Stimulated activated CD8-positive, alpha-beta memory T cell treated with anti-CD3 and anti-CD28 coated beads, Interleukin-7, amount 100 ng/mL, for 1 hour (primary cell): ENCODE measurements at regions not wholly inside any gene's neighbourhood (a gene's known extent, or its start where the extent isn't known, plus 50 kb on each side); places are given as distances from the start of the nearest gene placed in this dataset.
"Not testable (repeated sequence)": the region's sequence is repeated elsewhere in the genome, so short reads cannot be mapped to it uniquely, and the experiment has no call there.

Experiments
- DNase-seq, 2 donors: peaks; one replicate each; pipeline ENCODE4 v3.0.0-alpha.2; 2020; ENCODE audit warnings: low read depth in 2 of 2

DNA sequence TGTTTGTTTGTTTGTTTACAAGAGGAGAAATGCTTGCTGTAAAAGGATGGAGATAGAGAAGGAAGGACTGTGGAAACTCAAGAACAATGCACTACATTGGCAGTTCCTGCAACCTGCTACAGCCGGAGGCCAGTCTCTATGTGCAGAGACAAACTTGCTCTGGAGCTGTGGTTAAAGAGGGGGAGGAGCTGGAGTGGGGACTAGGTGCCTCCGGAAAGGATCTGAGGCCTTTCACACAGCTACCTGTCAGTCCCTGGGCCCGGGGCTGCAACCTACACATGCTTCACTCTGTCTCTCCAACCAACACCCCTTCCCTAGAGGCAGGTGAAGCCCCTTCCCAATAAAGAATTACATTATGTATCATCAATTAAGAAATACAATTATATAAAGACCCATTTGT is 1234.0 kb upstream of the ZEB2 start:
- DNase-seq = no peak

DNA sequence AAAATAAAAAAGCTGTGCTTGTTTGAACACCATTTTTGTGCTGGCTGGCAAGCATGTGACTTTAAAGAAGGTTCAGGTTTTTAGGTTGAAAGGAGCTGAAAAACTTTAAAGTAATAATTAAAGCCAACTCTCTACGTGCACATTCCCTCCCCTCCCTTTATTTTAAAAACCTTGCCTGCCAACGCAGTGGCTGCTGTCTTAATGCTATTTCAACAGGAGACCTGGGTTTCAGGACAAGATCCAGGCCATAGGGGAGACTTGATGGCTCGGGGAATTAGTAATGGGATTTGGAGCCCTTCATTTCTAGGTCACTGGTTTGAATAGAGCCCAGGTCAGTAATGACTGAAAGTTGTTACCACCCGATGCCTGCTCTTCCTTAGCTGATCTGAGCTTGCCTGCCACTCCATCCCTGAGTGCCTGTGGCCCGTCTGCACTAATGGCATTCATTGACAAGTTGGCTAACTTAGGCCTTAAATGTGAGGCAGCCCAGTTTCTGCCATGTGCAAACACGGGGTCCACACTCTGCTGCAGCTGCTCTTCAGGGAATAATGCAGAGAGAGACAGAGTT is 1233.2 kb upstream of the ZEB2 start:
- DNase-seq = no peak

DNA sequence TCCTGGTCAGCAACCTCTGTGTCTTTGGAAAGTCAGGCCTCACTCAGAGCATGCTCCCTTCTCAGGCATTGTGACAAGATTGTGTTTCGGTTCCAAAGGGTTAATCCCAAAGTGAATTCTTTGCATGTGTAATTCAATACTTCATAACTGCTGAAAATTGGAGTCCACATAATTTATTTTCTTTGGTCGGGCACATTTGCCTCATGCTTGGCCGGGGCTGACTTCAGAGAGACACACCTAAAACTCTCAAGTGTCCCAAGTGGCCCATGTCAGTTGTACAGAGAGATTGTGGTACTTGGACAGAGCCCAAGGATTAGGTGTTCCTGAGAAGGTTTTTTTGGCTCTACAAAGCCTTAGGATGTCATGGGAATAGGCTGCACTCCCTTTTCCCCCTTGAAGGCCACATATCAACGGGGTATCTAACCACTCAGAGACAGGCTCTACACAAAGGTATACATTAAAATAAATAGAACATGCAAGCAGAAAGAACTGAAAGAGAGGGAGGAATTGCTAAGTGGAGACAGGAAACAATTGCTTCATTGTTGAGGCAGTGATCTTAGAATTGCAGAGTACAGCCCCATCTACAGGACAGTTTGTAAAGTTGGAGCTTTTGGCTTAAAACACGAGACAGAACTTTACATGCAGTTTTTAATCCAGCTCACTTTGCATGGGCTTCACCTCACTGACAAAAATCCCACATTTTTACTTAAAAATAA is 1232.3 kb upstream of the ZEB2 start:
- DNase-seq = no peak

DNA sequence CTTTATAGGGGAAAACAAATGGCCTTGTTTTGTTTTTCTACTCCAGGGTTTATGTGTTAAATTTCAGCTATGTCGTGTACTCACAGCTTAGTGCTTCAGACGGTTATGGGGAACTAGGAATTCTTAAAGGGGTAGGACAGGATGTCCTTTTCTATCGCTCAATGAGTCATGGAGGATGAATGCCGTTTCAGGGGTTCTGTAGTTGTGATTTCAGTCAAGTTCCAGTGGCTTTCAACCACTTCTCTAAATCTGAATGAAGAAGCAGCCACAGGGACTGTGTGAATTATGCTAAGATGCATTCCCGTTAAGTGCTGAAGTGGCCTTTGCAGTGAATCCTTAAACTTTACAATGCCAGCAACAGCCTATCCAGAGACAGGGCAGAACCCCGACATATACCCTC is 1231.7 kb upstream of the ZEB2 start:
- no peak for DNase-seq

DNA sequence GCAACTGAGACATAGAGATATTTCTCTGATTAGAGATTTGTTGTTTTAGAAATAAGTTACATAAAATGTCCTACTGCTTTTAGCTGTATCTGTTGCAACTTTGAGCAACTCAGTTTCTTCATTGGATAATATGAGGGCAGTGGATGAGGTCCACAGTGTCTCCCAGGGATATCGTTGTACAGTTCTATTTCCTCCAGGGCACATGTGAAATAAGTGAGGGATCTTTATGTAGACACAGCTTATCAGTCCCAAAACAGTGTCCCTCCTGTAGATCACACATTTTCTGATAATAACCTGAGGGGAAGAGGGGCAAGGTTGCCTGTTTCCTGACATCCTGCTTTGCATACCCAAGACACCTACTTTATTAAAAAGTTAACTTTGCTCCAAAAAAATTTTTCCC is 1231.2 kb upstream of the ZEB2 start:
- DNase-seq = no peak

DNA sequence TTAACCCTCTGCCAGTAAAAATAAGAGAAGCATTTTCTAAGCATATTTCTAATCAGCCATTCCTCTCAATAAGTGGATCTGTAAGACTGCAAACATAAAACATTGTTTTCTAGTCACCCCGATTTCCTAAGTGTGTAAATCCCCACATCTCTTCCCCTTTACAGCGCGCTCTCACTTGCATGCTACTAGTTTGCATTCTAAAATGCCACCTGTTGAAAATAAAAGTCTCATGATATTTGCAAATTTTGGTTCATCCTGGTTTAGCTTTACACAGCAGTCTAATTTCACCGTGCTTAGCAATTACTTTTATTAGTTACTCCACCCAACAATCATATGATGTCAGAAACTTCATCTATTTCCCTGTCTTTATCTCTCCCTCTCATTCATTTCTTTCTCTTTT is 1230.7 kb upstream of the ZEB2 start:
- DNase-seq = no peak

DNA sequence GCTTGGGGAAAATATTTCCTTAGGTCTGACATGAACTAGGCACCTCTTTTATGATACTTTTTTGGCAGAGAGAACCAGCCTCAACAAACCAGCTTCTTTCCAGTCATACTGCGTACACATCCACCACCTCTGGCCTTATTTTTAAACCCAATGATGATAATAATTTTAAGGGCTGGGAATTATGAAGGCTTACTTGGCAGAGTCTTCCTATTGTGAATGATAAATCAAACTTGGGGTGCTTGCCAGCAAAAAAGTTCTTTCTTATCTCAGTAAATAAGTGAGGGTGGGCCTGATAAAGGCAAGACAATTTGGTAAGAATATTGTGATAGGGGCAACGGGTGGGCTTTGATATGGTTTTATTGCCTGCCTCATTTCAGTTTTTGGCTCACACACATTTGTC is 1230.2 kb upstream of the ZEB2 start:
- no peak for DNase-seq

DNA sequence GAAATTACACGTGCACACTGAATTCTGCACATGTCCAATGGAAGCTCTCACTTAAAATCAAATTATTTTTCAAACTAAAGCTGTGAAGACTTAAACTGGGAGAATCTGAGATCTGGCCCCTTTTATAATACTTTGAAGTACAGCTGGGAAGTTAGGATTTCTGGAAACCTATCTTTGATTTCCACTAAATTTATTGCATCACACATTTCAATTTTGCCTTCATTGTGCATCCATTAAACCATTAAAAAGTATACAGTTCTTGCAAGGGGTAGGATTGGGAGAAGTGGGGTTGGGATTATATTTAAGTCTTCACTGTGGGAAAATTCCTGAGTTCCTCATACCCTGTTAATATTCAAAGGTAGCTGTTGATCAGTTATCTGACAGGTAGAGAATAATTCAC is 1229.6 kb upstream of the ZEB2 start:
- no peak for DNase-seq

DNA sequence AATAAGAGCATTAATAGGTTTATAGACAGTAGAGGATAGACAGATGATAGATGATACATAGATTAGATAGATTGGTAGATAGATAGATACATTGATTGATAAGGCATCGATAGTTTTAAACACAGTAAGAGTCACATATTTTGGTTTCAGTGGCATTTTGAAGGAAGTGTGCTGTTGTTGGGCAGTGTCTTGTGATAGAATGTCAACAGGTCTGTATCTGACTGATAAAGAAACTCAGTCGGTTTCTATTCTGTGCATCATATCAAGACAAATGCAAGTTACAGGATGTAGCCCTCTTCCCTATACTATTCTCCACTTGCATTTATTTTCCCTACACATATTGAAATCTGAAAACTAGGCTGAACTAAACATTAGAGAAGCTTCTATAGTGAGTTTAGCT is 1229.0 kb upstream of the ZEB2 start:
- DNase-seq = no peak

DNA sequence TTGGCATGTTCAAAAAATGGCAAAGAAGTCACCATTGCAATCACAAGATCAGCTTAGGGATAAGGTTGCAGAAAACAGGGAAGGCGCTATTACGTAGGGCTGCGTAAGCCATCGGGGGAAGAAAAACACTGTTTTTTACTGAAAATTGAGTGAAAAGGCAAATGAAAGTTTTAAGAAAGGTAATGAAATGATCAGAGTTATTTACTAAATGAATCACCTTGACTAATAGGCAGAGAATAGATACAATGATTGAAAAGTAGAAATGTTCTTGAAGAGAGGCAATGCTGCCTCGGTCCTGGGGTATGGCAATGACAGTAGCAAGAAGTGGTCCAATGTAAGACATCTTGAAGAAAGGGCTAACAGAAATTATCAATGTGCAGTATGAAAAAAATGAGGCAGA is 1227.8 kb upstream of the ZEB2 start:
- DNase-seq = no peak

DNA sequence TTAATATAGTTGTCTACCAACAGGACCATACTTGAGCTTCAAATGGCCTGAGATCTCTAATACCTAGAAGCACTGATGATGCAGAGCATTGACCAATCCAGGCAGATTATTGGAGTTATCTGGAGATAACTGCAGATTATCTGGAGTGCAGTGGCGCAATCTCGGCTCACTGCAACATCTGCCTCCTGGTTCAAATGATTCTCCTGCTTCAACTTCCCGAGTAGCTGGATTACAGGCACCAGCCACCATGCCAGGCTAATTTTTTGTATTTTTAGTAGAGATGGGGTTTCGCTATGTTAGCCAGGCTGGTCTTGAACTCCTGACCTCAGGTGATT is 1225.4 kb upstream of the ZEB2 start:
- DNase-seq = not testable (repeated sequence)

DNA sequence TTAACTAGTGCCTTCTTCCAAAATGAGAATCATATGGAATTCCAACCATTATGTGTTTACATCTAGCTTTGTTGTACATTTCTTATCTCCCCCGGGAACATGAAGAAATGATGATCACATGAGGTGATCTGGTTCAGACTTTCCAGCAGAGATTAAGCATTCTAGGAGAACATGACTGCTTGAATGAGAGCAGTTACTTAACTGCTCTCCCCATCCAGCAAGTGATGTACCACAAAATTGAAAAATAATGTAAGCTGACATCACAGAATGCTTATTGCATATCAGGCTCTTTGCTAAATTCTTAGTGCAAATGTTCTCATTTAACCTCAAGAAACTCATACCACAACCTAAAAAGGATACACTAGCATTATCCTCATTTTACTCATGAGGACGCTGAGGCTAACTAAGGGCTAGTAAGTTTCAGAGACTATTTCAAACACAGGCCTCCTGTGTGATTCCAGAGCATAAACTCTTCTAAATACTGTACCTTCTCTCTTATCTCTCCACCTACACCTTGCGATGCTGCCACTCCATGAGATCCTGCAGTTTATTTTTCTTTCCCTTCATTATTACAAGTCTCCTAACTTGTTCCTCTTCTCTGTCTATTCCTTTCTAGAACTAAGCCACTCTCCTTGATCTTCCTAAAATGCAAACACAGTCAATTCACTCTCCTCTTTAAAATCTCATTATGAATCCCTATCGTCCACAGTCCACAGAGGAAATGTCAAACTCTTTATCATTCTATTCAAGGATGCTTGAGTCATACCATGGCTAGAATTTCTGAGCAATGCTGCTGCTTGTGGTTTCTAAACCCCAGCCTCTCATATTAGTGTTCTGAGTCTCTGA is 1224.8 kb upstream of the ZEB2 start:
- DNase-seq = no peak

DNA sequence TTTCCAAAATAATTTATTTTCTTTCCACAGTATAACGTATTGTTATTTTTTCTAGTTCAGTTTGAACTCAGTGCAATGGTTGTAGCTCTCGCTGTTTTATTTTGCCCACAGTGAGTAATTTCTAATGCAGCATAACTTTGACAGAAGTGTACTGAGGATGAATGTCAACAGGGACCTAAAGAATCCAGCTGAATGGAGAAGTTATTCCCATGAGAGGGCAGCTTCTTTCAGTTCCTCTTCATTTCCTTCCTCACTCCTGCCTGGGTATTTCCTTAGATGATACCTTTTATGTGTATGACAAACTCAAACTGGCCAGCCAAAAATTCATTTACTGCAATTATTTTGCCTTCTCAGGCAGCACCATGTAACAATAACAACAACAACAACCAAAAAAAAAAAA is 1223.1 kb upstream of the ZEB2 start:
- no peak for DNase-seq

DNA sequence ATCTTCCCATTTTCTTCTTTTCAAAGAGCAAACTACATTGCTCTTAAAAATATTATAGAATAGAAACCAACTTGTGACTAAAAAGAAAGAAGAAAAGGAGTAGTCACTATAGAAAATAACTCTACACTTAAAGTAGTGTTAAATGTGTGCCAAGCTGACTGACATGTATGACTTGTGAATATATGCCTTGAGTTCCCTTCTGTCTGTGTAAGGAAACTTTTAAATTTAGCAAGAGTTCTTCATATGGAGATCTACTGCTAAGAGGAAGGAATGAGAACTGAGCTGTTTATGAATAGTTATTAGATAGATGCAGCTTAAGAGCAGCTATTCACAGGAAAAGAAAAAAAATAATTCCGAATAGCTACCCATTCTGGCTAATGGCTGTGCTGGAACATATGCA is 1221.7 kb upstream of the ZEB2 start:
- DNase-seq = no peak

DNA sequence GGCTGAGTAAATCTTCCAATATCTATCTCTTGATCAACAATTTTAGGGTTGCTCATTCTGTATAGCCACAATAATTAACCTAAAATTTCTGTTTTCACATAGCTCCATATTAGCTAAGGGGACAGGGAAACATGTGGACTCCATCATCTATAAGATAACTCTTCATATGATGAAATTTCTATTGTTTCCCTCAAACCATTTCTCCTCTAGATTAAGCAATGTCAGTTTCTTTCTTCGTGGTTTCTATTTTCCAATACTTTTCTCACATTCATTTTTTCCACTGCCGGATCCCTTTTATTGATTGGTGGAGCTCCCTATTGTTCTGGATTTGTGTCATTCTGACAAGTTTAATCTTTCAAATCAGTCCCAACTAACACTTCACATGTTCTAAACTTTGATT is 1221.3 kb upstream of the ZEB2 start:
- no peak for DNase-seq

DNA sequence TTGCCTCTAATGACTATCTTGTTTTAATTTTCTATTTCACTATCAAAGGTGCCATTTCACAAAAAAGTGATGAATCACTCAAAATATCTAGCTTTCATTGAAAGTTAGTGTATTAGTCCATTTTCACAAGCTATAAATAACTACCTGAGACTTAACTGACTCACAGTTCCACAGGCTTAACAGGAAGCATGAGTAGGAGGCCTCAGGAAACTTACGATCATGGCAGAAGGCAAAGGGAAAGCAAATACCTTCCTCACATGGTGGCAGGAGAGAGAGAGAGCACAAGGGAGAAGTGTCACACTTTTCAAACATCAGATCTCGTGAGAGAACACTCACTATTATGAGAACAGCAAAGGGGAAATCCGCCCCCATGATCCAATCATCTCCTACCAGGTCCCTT is 1220.4 kb upstream of the ZEB2 start:
- no peak for DNase-seq

DNA sequence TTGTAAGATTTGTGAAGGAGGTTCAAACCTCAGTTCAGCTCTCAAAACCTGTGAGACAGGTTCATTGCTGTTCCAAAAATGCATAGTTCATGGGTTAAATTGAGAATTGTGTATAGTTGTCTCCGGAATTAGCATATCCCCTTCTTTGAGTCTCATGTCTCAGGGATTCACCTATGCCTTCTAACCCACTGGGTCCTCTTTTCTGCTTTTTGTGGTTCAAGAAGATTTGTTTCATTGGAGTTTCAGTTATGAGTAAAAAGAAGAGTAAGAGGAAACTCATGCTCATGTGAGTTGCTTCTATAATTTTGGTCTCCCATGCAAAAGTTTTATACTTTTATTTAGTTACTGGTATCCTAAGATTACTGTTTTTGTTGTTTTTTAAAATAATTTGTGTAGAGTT is 1219.8 kb upstream of the ZEB2 start:
- no peak for DNase-seq

DNA sequence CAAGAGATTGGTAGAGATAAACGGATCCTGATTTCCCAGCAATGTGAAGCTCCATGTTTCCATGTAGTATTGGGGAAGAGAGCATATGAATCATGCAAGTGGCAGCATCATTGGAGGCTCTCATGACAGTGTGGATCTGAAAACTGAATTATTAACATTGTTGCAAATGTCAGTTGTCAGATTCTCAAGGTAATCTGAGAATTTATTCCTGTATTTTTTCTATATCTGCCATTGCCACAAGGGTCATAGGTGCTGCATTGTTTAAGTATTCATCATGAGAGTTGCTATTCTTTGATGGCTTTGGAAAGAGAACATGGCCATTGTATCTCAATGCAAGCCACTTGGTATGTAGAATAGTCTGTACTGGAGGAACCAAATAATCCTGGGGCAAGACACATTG is 1217.0 kb upstream of the ZEB2 start:
- no peak for DNase-seq

DNA sequence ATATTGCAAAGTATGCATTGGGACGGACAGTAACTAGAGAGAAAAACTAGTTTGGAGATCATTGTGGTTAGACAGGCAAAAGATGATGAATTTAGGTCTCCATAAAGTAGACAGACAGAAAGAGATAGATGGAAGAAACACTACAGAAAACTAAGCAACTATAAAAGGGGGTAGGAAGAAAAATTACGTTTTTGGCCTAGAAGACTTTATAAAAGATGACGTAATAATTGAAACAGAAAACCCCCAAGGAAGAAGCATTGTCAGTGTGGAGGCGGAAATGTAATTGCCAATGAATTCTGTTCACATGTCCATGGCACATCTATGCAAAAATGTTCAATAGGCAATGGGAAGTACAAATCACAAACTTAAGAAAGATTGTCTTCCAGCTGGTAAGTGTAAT is 1211.5 kb upstream of the ZEB2 start:
- DNase-seq = no peak

DNA sequence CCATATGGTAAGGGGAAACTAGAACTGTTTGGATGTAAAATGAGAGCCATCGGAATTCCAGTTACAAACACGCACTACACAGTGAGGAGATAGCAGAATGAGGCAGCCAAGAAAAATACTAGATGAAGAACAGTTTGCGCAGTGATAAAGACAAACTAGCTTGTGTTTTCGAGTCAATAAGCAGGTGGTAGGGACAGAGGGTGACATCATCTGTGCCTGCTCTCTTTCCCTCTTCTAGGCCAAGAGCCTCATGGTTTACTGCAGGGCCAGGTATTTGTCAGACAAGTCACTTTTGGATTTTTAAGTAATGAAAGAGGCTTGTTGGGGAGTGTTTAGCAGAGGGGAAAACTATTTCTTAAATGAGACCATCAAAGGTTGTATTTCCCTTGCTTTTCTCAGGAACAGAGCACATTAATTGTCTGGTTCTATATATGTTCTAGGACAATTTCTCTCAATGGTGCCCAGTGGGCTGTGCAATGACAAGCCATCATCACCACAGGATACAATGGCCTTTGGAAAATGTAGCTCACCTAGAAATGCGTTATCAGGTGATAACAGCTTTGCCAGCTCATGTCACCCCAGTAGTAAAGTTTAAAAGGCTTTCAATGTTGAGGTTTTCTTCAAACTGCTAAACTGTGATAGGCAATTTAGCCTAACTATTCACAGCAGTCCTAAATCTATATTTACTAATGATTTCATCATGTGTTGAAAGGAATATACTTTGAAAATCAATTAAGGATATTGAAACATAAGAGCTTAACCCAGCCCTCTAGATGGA is 1210.3 kb upstream of the ZEB2 start:
- DNase-seq = no peak

DNA sequence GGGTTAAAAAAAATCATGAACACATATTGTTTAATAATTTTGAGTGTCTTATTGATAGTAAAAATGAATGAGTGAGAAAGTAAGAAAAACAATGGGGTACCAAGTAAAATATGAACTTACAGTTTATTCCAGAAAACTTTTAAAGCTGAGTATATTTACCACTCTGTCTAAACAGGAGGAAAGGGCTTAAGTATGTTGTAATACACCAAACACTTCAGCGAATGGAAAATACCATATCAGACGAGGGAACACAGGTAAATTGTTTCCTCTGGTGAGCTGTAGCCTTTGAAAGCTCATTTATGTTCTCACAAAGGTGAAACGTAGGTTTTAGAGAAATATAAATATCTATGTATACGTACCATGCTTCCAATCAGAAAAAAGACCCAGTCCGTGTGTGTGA is 1209.6 kb upstream of the ZEB2 start:
- DNase-seq = no peak

DNA sequence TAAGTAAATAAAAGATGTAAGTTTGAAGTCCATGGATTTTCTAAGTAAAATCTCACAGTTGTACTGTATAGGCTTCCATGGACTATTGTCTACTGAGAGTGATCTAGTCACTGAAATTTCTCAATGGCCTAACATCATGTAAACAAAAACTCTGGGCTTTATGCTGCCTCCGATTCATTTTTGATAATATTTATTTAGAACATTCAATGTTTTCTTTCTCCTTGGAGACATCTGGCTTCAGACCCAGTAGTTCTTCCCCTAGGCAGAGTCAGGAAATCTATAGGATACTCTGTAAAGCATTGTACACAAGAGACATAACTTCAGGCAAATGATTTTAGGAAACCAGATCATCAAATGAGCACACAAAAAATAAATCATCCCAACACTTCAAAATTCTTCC is 1208.6 kb upstream of the ZEB2 start:
- no peak for DNase-seq

DNA sequence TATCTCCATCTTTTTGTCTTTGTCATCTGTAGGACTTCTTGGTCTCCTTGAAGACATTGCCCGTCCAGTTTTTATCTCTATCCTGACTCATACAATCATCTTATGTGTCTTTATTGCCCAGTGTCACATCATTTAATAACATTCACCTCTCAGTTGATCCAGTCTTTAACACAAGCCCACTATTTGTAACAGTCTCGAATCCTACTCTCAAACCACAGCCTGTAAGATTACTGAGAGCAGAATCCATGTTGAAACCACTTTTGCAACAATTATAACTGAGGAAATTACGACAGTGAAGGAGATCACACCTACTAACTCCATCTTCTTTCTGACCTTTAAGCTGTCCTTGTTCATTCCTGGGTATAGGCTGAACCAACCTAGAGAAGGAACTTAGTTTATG is 1206.0 kb upstream of the ZEB2 start:
- no peak for DNase-seq
